MM.1S (cell line): ENCODE measurements at regions not wholly inside any gene's neighbourhood (a gene's known extent, or its start where the extent isn't known, plus 50 kb on each side); places are given as distances from the start of the nearest gene placed in this dataset.

ENCODE experiments used
- DNase-seq: peaks from one replicate; pipeline ENCODE4 v3.0.0-alpha.2; 2015
- H2AFZ ChIP-seq: fragments of 300-600 bp; sonication (generic); 2 replicates; pipeline ENCODE4 v1.6.0; 2016; ENCODE audit warnings: antibody characterized with exemption, low read length
- H3F3A ChIP-seq: fragments of 300-600 bp; sonication (generic); 2 replicates; pipeline ENCODE4 v1.6.1; 2016; ENCODE audit warnings: mild to moderate bottlenecking, antibody characterized with exemption, low read length, moderate library complexity, mixed read lengths; ENCODE audit not compliant: insufficient read depth
- H3K27ac ChIP-seq: fragments of 300-600 bp; sonication (generic); 2 replicates; pipeline ENCODE4 v1.5.1; 2016; ENCODE audit warnings: mild to moderate bottlenecking, low read length
- H3K27me3 ChIP-seq: fragments of 300-600 bp; sonication (generic); replicated peaks from 2 replicates; pipeline ENCODE4 v1.6.0; 2016; ENCODE audit warnings: low read length; ENCODE audit not compliant: insufficient read depth
- H3K36me3 ChIP-seq: fragments of 300-600 bp; sonication (generic); replicated peaks from 2 replicates; pipeline ENCODE4 v1.6.1; 2016; ENCODE audit warnings: mild to moderate bottlenecking, low read length, mixed read lengths; ENCODE audit not compliant: insufficient read depth
- H3K4me1 ChIP-seq: fragments of 300-600 bp; sonication (generic); 2 replicates; pipeline ENCODE4 v1.6.1; 2016; ENCODE audit warnings: low read length, mixed read lengths
- H3K4me2 ChIP-seq: fragments of 300-600 bp; sonication (generic); 2 replicates; pipeline ENCODE4 v1.6.0; 2016; ENCODE audit warnings: low read depth, low read length
- H3K4me3 ChIP-seq: fragments of 300-600 bp; sonication (generic); 2 replicates; pipeline ENCODE4 v1.5.1; 2016; ENCODE audit warnings: low read length, mixed read lengths
- H3K79me2 ChIP-seq: fragments of 300-600 bp; sonication (generic); 2 replicates; pipeline ENCODE4 v1.6.1; 2016; ENCODE audit warnings: mixed run types, low read length, mixed read lengths
- H3K9ac ChIP-seq: fragments of 300-600 bp; sonication (generic); 2 replicates; pipeline ENCODE4 v1.6.1; 2016; ENCODE audit warnings: low read length, mixed read lengths
- H3K9me2 ChIP-seq: fragments of 300-600 bp; sonication (generic); replicated peaks from 2 replicates; pipeline ENCODE4 v1.6.1; 2016; ENCODE audit warnings: mild to moderate bottlenecking, low read length, mixed read lengths; ENCODE audit not compliant: insufficient read depth
- H3K9me3 ChIP-seq: fragments of 300-600 bp; sonication (generic); replicated peaks from 2 replicates; pipeline ENCODE4 v1.6.1; 2016; ENCODE audit warnings: mild to moderate bottlenecking, low read length, mixed read lengths; ENCODE audit not compliant: insufficient read depth
- H4K20me1 ChIP-seq: fragments of 300-600 bp; sonication (generic); 2 replicates; pipeline ENCODE4 v1.6.1; 2016; ENCODE audit warnings: mild to moderate bottlenecking, low read length, moderate library complexity, mixed read lengths; ENCODE audit not compliant: insufficient read depth
- CTCF ChIP-seq: fragments of 300-600 bp; sonication (generic); IDR thresholded peaks from 2 replicates; pipeline ENCODE4 v1.5.1; 2016; ENCODE audit warnings: antibody characterized with exemption, low read length, mixed read lengths
- EZH2 ChIP-seq: fragments of 300-600 bp; sonication (generic); optimal IDR thresholded peaks from 2 replicates; pipeline ENCODE3; 2017; ENCODE audit warnings: low read depth, mild to moderate bottlenecking, antibody characterized with exemption, low read length, mixed read lengths
- EZH2phosphoT487 ChIP-seq: fragments of 300-600 bp; sonication (generic); IDR thresholded peaks from 2 replicates; pipeline ENCODE4 v1.6.1; 2018; ENCODE audit warnings: antibody characterized with exemption, low read length

GRCh38 chr6:86511962-86512361 lies 425.4 kb upstream of the HTR1E start:
- no peak overlapping the region for H3K4me2 ChIP-seq
- no peaks in the 10 kb centered on the region for H3F3A ChIP-seq
- no peak for DNase-seq
- no peaks in the 10 kb centered on the region for H3K79me2 ChIP-seq
- H2AFZ ChIP-seq = no peak overlapping the region
- no peaks in the 10 kb centered on the region for H4K20me1 ChIP-seq
- H3K4me3 ChIP-seq = no peak overlapping the region
- no peak overlapping the region for H3K9ac ChIP-seq
- no peaks in the 10 kb centered on the region for H3K4me1 ChIP-seq
- H3K36me3 ChIP-seq = no peaks in the 10 kb centered on the region
- no peaks in the 10 kb centered on the region for H3K9me2 ChIP-seq
- TF ChIP-seq CTCF (no peak), EZH2 (no peak)
- no peaks in the 10 kb centered on the region for H3K9me3 ChIP-seq
- H3K27me3 ChIP-seq = no peaks in the 10 kb centered on the region
- H3K27ac ChIP-seq = no peak overlapping the region

- H3K4me3 ChIP-seq = no peak overlapping the region
- no peak for DNase-seq
- no peaks in the 10 kb centered on the region for H3K4me1 ChIP-seq
- H4K20me1 ChIP-seq = no peaks in the 10 kb centered on the region
- H3F3A ChIP-seq = no peaks in the 10 kb centered on the region
- H2AFZ ChIP-seq = no peak overlapping the region
- TF ChIP-seq EZH2phosphoT487 = no peak
- no peak for TF ChIP-seq EZH2
- TF ChIP-seq CTCF = no peak
- no peak overlapping the region for H3K4me2 ChIP-seq
- no peak overlapping the region for H3K9ac ChIP-seq
- H3K36me3 ChIP-seq = no peaks in the 10 kb centered on the region
- H3K27ac ChIP-seq = no peak overlapping the region
- no peaks in the 10 kb centered on the region for H3K27me3 ChIP-seq
- H3K9me3 ChIP-seq = no peaks in the 10 kb centered on the region
- no peaks in the 10 kb centered on the region for H3K9me2 ChIP-seq
- no peaks in the 10 kb centered on the region for H3K79me2 ChIP-seq
Measured at GRCh38 chr6:86508230-86508629, 429.1 kb upstream of the HTR1E start.

GRCh38 chr6:86502497-86502896 lies 434.8 kb upstream of the HTR1E start:
- Histone ChIP-seq H3K4me2 (no peak overlapping the region), H3K9ac (no peak overlapping the region), H3F3A (no peaks in the 10 kb centered on the region), H4K20me1 (no peaks in the 10 kb centered on the region), H3K4me3 (no peak overlapping the region), H3K27me3 (no peaks in the 10 kb centered on the region), H3K9me3 (no peaks in the 10 kb centered on the region), H3K79me2 (no peaks in the 10 kb centered on the region), H2AFZ (no peak overlapping the region), H3K9me2 (no peaks in the 10 kb centered on the region), H3K4me1 (no peaks in the 10 kb centered on the region), H3K27ac (no peak overlapping the region), H3K36me3 (no peaks in the 10 kb centered on the region)
- TF ChIP-seq CTCF (no peak), EZH2phosphoT487 (no peak), EZH2 (no peak)
- DNase-seq = no peak
